ENCODE measurements at regions not wholly inside any gene's neighbourhood (a gene's known extent, or its start where the extent isn't known, plus 50 kb on each side); places are given as distances from the start of the nearest gene placed in this dataset.

DNA sequence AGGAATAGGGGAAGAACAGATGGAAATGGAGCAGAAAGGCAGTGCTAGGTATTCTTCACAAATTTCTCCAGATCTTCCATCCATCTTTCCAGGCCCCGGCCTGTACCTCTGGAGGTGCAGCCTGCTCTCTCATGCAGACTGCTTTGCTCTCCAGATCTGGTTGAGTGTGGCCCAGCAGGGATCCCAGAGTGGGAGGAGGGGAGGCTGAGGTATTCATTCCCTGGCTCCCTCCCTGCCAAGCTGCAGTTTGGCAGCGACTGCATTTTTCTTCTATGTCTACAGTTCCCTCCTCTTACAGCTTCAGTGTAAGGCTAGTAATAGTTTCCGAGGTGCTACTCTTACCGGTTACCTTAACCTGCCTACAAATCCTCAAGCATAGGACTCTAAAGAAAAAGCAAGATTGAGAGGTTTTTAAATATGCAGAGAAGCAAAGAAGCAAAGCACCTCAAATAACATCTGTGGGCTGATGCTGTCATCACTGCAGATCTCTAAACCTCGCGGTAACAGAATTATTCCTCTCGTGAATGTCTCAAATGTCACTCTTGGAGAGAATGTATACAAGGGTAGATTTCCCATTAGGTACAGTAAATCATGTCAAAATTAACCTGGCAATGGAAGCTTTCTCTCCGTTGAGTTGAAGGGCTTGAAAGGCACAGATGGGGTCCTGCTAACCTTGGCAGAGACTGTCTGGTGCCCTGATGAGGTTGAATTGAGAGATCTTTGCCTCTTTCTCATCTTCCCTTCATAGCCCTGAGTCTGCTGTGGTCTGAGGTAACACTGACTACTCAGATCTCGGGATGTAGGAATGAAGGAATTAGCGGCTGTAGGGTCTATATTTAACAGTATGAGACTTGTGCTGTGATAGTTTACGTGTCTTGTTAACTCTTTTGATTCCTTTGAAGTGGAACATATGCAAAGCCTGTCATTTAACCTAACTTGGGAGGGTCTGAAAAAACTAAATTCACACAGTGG lies 297.9 kb upstream of the C11orf87 start:
- no peaks in the 10 kb centered on the region for H3K9me3 ChIP-seq (ENCODE audit: control insufficient read depth, insufficient read depth, low read length)
- POLR2A ChIA-PET = no interaction called here
- H3K27ac ChIP-seq (ENCODE audit: low read depth, low read length) = no peak overlapping the region
- TF ChIP-seq, protein P1, sequence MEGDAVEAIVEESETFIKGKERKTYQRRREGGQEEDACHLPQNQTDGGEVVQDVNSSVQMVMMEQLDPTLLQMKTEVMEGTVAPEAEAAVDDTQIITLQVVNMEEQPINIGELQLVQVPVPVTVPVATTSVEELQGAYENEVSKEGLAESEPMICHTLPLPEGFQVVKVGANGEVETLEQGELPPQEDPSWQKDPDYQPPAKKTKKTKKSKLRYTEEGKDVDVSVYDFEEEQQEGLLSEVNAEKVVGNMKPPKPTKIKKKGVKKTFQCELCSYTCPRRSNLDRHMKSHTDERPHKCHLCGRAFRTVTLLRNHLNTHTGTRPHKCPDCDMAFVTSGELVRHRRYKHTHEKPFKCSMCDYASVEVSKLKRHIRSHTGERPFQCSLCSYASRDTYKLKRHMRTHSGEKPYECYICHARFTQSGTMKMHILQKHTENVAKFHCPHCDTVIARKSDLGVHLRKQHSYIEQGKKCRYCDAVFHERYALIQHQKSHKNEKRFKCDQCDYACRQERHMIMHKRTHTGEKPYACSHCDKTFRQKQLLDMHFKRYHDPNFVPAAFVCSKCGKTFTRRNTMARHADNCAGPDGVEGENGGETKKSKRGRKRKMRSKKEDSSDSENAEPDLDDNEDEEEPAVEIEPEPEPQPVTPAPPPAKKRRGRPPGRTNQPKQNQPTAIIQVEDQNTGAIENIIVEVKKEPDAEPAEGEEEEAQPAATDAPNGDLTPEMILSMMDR (IDR thresholded peaks at IDR 0.05; ENCODE audit: low read depth, low read length) = no peak
- no peak for DNase-seq (ENCODE audit: low read depth, low spot score)
- no peak overlapping the region for H3K4me3 ChIP-seq (ENCODE audit: low read depth, low read length)
- CTCF ChIA-PET = no interaction called here
- H3K27me3 ChIP-seq (ENCODE audit: control insufficient read depth, insufficient read depth, low read length) = no peaks in the 10 kb centered on the region

DNA sequence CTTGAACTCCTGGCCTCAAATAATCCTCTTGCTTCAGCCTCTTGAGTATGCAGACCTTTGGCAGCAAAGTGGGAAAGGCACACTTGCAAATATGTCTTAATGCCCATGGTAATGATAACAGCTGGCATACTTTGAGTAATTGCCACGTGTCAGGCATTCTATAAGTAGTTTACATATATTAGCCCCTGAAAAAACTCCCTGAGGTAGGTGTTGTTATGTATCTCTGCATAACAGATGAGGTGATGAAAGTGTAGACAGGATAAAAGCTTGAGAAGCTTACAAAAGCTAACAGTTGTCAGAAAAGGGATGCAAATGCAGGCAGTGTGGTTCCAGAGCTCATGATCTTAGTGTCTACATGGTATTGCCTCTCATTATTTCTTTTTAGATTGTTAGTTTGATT lies 291.1 kb upstream of the C11orf87 start:
- no peaks in the 10 kb centered on the region for H3K9me3 ChIP-seq (ENCODE audit: control insufficient read depth, insufficient read depth, low read length)
- no peaks in the 10 kb centered on the region for H3K27me3 ChIP-seq (ENCODE audit: control insufficient read depth, insufficient read depth, low read length)
- POLR2A ChIA-PET = no interaction called here
- H3K4me3 ChIP-seq (ENCODE audit: low read depth, low read length) = no peak overlapping the region
- TF ChIP-seq, protein P1 (IDR thresholded peaks at IDR 0.05; ENCODE audit: low read depth, low read length) = no peak
- DNase-seq (ENCODE audit: low read depth, low spot score) = no peak
- no peak overlapping the region for H3K27ac ChIP-seq (ENCODE audit: low read depth, low read length)
- CTCF ChIA-PET = no interaction called here

- Histone ChIP-seq H3K4me3 (ENCODE audit: low read depth, low read length) (no peak overlapping the region), H3K27ac (ENCODE audit: low read depth, low read length) (no peak overlapping the region), H3K27me3 (ENCODE audit: control insufficient read depth, insufficient read depth, low read length) (no peaks in the 10 kb centered on the region), H3K9me3 (ENCODE audit: control insufficient read depth, insufficient read depth, low read length) (no peaks in the 10 kb centered on the region)
- TF ChIP-seq, protein P1 (IDR thresholded peaks at IDR 0.05; ENCODE audit: low read depth, low read length) = no peak
- CTCF ChIA-PET = interaction anchor here (1.5 kb wide), 1 partner anchor 435 kb away, joined by 4 read pairs; no protein-coding TSS in a partner anchor
- no peak for DNase-seq (ENCODE audit: low read depth, low spot score)
- POLR2A ChIA-PET = no interaction called here
Observed at GRCh38 chr11:109132539-109132938, 289.5 kb upstream of the C11orf87 start.

DNA sequence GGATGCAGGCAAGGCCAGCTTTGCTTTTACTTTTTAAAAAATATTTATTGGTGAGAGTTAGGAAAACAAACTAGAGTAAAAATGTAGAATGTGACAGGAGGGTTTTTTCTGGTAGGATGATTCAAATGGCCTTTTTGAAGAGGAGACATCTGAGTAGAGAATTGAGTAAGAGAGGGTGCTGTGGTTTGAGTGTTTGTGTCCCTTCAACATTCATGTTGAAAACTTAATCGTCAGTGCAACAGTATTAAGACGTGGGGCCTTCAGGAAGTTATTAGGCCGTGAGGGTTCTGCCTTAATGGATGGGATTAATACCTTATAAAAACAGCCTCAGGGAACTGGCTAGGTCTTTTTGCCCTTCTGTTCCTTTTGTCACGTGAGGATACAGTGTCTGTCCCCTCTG lies 288.8 kb upstream of the C11orf87 start:
- ChIA-PET CTCF (no interaction called here), POLR2A (no interaction called here)
- TF ChIP-seq, protein P1 (IDR thresholded peaks at IDR 0.05; ENCODE audit: low read depth, low read length) = no peak
- no peak overlapping the region for H3K4me3 ChIP-seq (ENCODE audit: low read depth, low read length)
- DNase-seq (ENCODE audit: low read depth, low spot score) = no peak
- H3K27ac ChIP-seq (ENCODE audit: low read depth, low read length) = no peak overlapping the region
- H3K27me3 ChIP-seq (ENCODE audit: control insufficient read depth, insufficient read depth, low read length) = no peaks in the 10 kb centered on the region
- H3K9me3 ChIP-seq (ENCODE audit: control insufficient read depth, insufficient read depth, low read length) = no peaks in the 10 kb centered on the region

- POLR2A ChIA-PET = no interaction called here
- H3K9me3 ChIP-seq (ENCODE audit: control insufficient read depth, insufficient read depth, low read length) = no peaks in the 10 kb centered on the region
- no peak overlapping the region for H3K27ac ChIP-seq (ENCODE audit: low read depth, low read length)
- DNase-seq (ENCODE audit: low read depth, low spot score) = no peak
- no peak overlapping the region for H3K4me3 ChIP-seq (ENCODE audit: low read depth, low read length)
- TF ChIP-seq, protein P1 (IDR thresholded peaks at IDR 0.05; ENCODE audit: low read depth, low read length) = no peak
- CTCF ChIA-PET = no interaction called here
- H3K27me3 ChIP-seq (ENCODE audit: control insufficient read depth, insufficient read depth, low read length) = no peaks in the 10 kb centered on the region
Observed at GRCh38 chr11:109135627-109136026, 286.4 kb upstream of the C11orf87 start.
